ENCODE measurements at regions not wholly inside any gene's neighbourhood (a gene's known extent, or its start where the extent isn't known, plus 50 kb on each side); places are given as distances from the start of the nearest gene placed in this dataset.

DNA sequence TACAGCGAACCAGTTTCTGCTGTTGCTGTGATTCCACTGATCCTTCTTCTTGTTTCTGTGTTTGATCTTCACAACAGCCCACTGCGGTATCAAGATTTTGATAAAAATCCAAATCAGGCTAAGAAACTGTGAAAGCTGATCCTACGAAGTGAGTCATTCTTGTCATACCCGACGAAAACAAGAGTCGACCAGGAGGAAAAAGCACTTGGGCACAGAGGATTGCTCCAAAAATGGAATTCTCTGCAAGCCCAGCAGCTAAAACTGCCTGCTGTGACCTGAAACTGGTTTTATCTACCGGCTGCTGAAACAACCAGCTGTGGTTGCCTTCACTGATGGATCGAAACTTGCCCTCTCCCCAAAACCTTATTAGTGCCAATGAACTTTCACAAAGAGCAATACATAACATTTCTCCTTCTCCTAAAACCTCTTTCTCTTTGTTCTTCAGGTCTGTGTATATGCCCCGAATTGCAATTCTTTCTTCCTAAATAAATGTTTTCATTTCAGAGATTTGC, 607.0 kb upstream of the PRKX start:
- no peak overlapping the region for H2BK20ac ChIP-seq (ENCODE audit: low read depth, low read length)
- no peak overlapping the region for H3K9ac ChIP-seq (ENCODE audit: low read depth, low read length)
- 53% methylated on average over 6 of the region's 9 CpGs; no CpG with 5 or more reads in 1 of the 2 experiments for WGBS, 2 experiments (ENCODE audit: extremely low coverage in 2 of 2, insufficient read length in 1 of 2)
- no peak overlapping the region for H4K91ac ChIP-seq (ENCODE audit: insufficient read depth, low read depth, low read length)
- no peak overlapping the region for H3K23ac ChIP-seq (ENCODE audit: low read depth, low read length)
- POLR2A ChIA-PET (ENCODE audit: unreplicated experiment) = no interaction called here
- H2AK9ac ChIP-seq (replicated peaks; ENCODE audit: low read depth, low read length, poor library complexity) = no peak overlapping the region
- no peak for ATAC-seq (ENCODE audit: low read depth)
- no peaks in the 10 kb centered on the region for H4K20me1 ChIP-seq (ENCODE audit: insufficient read depth, low read length)
- H3K4ac ChIP-seq (ENCODE audit: low read depth, low read length) = no peak overlapping the region
- H2BK120ac ChIP-seq (ENCODE audit: low read depth, low read length) = no peak overlapping the region
- CTCF ChIA-PET = no interaction called here
- H3K27me3 ChIP-seq (ENCODE audit: control insufficient read depth, insufficient read depth, low read length) = no peaks in the 10 kb centered on the region
- H2AK5ac ChIP-seq (ENCODE audit: low read depth, low read length) = no peak overlapping the region
- no peaks in the 10 kb centered on the region for H3K79me1 ChIP-seq (ENCODE audit: low read depth in 1 of 2, low read length in 2 of 2)
- no peak overlapping the region for H4K5ac ChIP-seq (ENCODE audit: low read depth, low read length)
- no peak overlapping the region for H3K4me3 ChIP-seq (ENCODE audit: insufficient read depth, low read depth, low read length)
- H2BK5ac ChIP-seq (ENCODE audit: low read depth, low read length, poor library complexity, severe bottlenecking) = no peak overlapping the region
- BruUV-seq (replicated peaks) = no TSS peak
- no peak overlapping the region for H2AFZ ChIP-seq (replicated peaks; ENCODE audit: low read length, poor library complexity)
- H3K18ac ChIP-seq (ENCODE audit: low read depth, low read length) = no peak overlapping the region
- H3K14ac ChIP-seq (replicated peaks; ENCODE audit: low read depth, low read length) = no peak overlapping the region
- no peak overlapping the region for H4K8ac ChIP-seq (ENCODE audit: low read depth in 2 of 2, low read length in 2 of 2)
- no peak overlapping the region for H3K56ac ChIP-seq (ENCODE audit: extremely low read depth, insufficient read depth, low read length)
- H3K4me1 ChIP-seq (ENCODE audit: control insufficient read depth, insufficient read depth, low read length) = no peaks in the 10 kb centered on the region
- no peaks in the 10 kb centered on the region for H3K9me1 ChIP-seq (ENCODE audit: insufficient read depth, low read length)
- intact Hi-C loops (cut with micrococcal nuclease) (no loop called here), in situ Hi-C loops (cut with MboI; ENCODE audit: low sequenced_read_pairs) (no loop called here), dilution Hi-C loops (cut with HindIII; ENCODE audit: low sequenced_read_pairs, unreplicated experiment) (no loop called here)
- H2BK15ac ChIP-seq (ENCODE audit: low read depth, low read length) = no peak overlapping the region
- no peak for DNase-seq
- TF ChIP-seq MAZ (IDR thresholded peaks at IDR 0.05; ENCODE audit: borderline replicate concordance, low read depth, low read length) (no peak), RAD21 (IDR thresholded peaks at IDR 0.05; ENCODE audit: low read length) (no peak), CHD1 (IDR thresholded peaks at IDR 0.05; ENCODE audit: low read depth, low read length) (no peak), MXI1 (IDR thresholded peaks at IDR 0.05; ENCODE audit: borderline replicate concordance, low read depth, low read length) (no peak), RCOR1 (IDR thresholded peaks at IDR 0.05; ENCODE audit: insufficient replicate concordance, low read length) (no peak), NFE2L2 (IDR thresholded peaks at IDR 0.05; ENCODE audit: low read depth, low read length) (no peak), SMC3 (IDR thresholded peaks at IDR 0.05; ENCODE audit: low read depth, low read length) (no peak), FOS (IDR thresholded peaks at IDR 0.05; ENCODE audit: low read depth, low read length) (no peak), CEBPB (IDR thresholded peaks at IDR 0.05; ENCODE audit: low read depth, low read length) (no peak), MAFK (IDR thresholded peaks at IDR 0.05; ENCODE audit: low read depth, low read length) (no peak), BHLHE40 (IDR thresholded peaks at IDR 0.05; ENCODE audit: low read depth, low read length) (no peak), POLR2A (IDR thresholded peaks at IDR 0.05; ENCODE audit: low read depth, low read length) (no peak)
- TF ChIP-seq, protein P1, sequence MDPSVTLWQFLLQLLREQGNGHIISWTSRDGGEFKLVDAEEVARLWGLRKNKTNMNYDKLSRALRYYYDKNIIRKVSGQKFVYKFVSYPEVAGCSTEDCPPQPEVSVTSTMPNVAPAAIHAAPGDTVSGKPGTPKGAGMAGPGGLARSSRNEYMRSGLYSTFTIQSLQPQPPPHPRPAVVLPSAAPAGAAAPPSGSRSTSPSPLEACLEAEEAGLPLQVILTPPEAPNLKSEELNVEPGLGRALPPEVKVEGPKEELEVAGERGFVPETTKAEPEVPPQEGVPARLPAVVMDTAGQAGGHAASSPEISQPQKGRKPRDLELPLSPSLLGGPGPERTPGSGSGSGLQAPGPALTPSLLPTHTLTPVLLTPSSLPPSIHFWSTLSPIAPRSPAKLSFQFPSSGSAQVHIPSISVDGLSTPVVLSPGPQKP (IDR thresholded peaks at IDR 0.05; ENCODE audit: borderline replicate concordance, low read depth, low read length) = no peak
- TF ChIP-seq, protein P2, sequence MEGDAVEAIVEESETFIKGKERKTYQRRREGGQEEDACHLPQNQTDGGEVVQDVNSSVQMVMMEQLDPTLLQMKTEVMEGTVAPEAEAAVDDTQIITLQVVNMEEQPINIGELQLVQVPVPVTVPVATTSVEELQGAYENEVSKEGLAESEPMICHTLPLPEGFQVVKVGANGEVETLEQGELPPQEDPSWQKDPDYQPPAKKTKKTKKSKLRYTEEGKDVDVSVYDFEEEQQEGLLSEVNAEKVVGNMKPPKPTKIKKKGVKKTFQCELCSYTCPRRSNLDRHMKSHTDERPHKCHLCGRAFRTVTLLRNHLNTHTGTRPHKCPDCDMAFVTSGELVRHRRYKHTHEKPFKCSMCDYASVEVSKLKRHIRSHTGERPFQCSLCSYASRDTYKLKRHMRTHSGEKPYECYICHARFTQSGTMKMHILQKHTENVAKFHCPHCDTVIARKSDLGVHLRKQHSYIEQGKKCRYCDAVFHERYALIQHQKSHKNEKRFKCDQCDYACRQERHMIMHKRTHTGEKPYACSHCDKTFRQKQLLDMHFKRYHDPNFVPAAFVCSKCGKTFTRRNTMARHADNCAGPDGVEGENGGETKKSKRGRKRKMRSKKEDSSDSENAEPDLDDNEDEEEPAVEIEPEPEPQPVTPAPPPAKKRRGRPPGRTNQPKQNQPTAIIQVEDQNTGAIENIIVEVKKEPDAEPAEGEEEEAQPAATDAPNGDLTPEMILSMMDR (conservative IDR thresholded peaks at IDR 0.05; ENCODE audit: low read depth, low read length) = no peak
- TF ChIP-seq, protein P3, sequence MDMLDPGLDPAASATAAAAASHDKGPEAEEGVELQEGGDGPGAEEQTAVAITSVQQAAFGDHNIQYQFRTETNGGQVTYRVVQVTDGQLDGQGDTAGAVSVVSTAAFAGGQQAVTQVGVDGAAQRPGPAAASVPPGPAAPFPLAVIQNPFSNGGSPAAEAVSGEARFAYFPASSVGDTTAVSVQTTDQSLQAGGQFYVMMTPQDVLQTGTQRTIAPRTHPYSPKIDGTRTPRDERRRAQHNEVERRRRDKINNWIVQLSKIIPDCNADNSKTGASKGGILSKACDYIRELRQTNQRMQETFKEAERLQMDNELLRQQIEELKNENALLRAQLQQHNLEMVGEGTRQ (IDR thresholded peaks at IDR 0.05; ENCODE audit: low read depth, low read length) = no peak
- no peak overlapping the region for H3K4me2 ChIP-seq (ENCODE audit: low read depth, low read length)
- H3K9me3 ChIP-seq (ENCODE audit: control insufficient read depth, insufficient read depth, low read length) = peaks cover 13% of the 10 kb centered on the region
- H3K27ac ChIP-seq (ENCODE audit: insufficient read depth, low read length) = no peak overlapping the region
- no peaks in the 10 kb centered on the region for H3K36me3 ChIP-seq (ENCODE audit: control insufficient read depth, insufficient read depth, low read length)

All from IMR-90 (cell line).